RKO (cell line): ENCODE measurements at regions not wholly inside any gene's neighbourhood (a gene's known extent, or its start where the extent isn't known, plus 50 kb on each side); places are given as distances from the start of the nearest gene placed in this dataset.
"Not testable (repeated sequence)": the region's sequence is repeated elsewhere in the genome, so short reads cannot be mapped to it uniquely, and the experiment has no call there.

Source experiments
- DNase-seq: peaks from one replicate; pipeline ENCODE4 v3.0.0-alpha.2; 2016; ENCODE audit warnings: low spot score

- no peak for DNase-seq
These were observed 644.9 kb upstream of the FOXG1 start for GRCh38 chr14:28121512-28122297.

- DNase-seq: no peak
These were observed 635.8 kb upstream of the FOXG1 start for GRCh38 chr14:28130610-28131284.

- DNase-seq: no peak
These were observed 628.2 kb upstream of the FOXG1 start for GRCh38 chr14:28138341-28138740.

- no peak for DNase-seq
These were observed 624.9 kb upstream of the FOXG1 start for GRCh38 chr14:28141662-28142061.

GRCh38 chr14:28142400-28143015 is 624.1 kb upstream of the FOXG1 start:
- DNase-seq: peak; percentile 52

GRCh38 chr14:28143316-28143715 is 623.3 kb upstream of the FOXG1 start:
- DNase-seq: no peak

GRCh38 chr14:28151926-28152325 is 614.7 kb upstream of the FOXG1 start:
- DNase-seq: no peak

GRCh38 chr14:28152453-28153044 is 614.0 kb upstream of the FOXG1 start:
- no peak for DNase-seq

GRCh38 chr14:28157289-28157869 is 609.2 kb upstream of the FOXG1 start:
- DNase-seq: no peak

- no peak for DNase-seq
These were observed 608.4 kb upstream of the FOXG1 start for GRCh38 chr14:28157887-28158791.

GRCh38 chr14:28161040-28161439 is 605.5 kb upstream of the FOXG1 start:
- peak; percentile 28 for DNase-seq

GRCh38 chr14:28163233-28163632 is 603.4 kb upstream of the FOXG1 start:
- DNase-seq: no peak

- no peak for DNase-seq
These were observed 602.7 kb upstream of the FOXG1 start for GRCh38 chr14:28163897-28164296.

- DNase-seq: not testable (repeated sequence)
These were observed 578.4 kb upstream of the FOXG1 start for GRCh38 chr14:28187902-28188830.

GRCh38 chr14:28196878-28197277 is 569.7 kb upstream of the FOXG1 start:
- no peak for DNase-seq

- no peak for DNase-seq
These were observed 546.2 kb upstream of the FOXG1 start for GRCh38 chr14:28220391-28220790.

- DNase-seq: no peak
These were observed 525.7 kb upstream of the FOXG1 start for GRCh38 chr14:28240909-28241308.

GRCh38 chr14:28242895-28243294 is 523.7 kb upstream of the FOXG1 start:
- DNase-seq: no peak

GRCh38 chr14:28243600-28243999 is 523.0 kb upstream of the FOXG1 start:
- peak; percentile 27 for DNase-seq

- no peak for DNase-seq
These were observed 521.4 kb upstream of the FOXG1 start for GRCh38 chr14:28245216-28245615.
